OCI-LY3 (cell line): ENCODE measurements at regions not wholly inside any gene's neighbourhood (a gene's known extent, or its start where the extent isn't known, plus 50 kb on each side); places are given as distances from the start of the nearest gene placed in this dataset.

Experiments used
- EZH2phosphoT487 ChIP-seq: fragments of 200-600 bp; shearing (Covaris generic); IDR thresholded peaks from 2 replicates; pipeline ENCODE4 v1.6.1; 2018; ENCODE audit warnings: antibody characterized with exemption, mixed run types, low read depth
- TF ChIP-seq, protein P1 (sequence below): fragments of 200-600, 300-600 bp; sonication (generic); IDR thresholded peaks from 2 replicates; pipeline ENCODE4 v1.5.1; 2014; ENCODE audit warnings: antibody characterized with exemption, low read length, low read depth

DNA sequence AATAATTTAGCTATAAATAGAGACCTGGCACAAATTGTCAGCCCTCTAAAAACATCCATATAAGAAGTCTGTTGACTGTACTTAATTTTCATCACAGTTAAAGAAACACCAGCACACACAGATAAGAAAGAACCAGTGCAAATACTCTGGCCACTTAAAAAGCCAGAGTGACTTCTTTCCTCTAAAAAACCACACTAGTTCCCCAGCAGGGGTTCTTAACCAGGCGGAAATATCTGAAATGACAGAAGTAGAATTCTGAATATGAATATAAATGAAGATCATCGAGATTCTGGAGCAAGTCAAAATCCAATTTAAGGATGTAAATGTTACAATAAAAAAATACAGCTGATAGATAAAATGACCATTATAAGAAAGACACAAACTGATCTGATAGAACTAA is 870.6 kb upstream of the ADGRL4 start:
- TF ChIP-seq, protein P1, sequence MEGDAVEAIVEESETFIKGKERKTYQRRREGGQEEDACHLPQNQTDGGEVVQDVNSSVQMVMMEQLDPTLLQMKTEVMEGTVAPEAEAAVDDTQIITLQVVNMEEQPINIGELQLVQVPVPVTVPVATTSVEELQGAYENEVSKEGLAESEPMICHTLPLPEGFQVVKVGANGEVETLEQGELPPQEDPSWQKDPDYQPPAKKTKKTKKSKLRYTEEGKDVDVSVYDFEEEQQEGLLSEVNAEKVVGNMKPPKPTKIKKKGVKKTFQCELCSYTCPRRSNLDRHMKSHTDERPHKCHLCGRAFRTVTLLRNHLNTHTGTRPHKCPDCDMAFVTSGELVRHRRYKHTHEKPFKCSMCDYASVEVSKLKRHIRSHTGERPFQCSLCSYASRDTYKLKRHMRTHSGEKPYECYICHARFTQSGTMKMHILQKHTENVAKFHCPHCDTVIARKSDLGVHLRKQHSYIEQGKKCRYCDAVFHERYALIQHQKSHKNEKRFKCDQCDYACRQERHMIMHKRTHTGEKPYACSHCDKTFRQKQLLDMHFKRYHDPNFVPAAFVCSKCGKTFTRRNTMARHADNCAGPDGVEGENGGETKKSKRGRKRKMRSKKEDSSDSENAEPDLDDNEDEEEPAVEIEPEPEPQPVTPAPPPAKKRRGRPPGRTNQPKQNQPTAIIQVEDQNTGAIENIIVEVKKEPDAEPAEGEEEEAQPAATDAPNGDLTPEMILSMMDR: no peak
- TF ChIP-seq EZH2phosphoT487: no peak
